Activated gamma-delta T cell (primary cell): ENCODE measurements at regions not wholly inside any gene's neighbourhood (a gene's known extent, or its start where the extent isn't known, plus 50 kb on each side); places are given as distances from the start of the nearest gene placed in this dataset.
"Not testable (repeated sequence)": the region's sequence is repeated elsewhere in the genome, so short reads cannot be mapped to it uniquely, and the experiment has no call there.

Source experiments
- DNase-seq: peaks from one replicate; lab custom pipeline; 2025; lab: John Stamatoyannopoulos, UW

GRCh38 chr21:19986396-19986795 lies 1011.8 kb upstream of the NCAM2 start:
- DNase-seq, result no peak

DNA sequence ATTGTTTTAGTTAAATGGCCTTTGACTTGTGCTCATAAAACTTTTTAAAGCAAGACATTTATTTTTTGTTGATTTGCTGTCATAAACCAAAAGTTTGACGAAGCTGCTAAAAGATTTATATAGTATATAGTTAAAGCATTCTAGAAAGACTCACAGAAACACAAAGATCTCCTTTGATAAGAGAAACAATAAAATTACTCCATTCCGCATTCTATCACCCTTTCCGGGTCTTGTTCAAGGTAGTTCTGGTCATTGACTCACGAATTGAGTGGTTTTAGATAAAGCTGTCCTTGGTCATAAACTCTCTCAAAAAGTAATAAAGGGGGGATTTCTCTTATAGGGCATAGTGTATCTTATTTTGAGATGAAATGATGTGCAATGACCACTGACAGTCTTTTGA lies 1010.5 kb upstream of the NCAM2 start:
- DNase-seq, result no peak

DNA sequence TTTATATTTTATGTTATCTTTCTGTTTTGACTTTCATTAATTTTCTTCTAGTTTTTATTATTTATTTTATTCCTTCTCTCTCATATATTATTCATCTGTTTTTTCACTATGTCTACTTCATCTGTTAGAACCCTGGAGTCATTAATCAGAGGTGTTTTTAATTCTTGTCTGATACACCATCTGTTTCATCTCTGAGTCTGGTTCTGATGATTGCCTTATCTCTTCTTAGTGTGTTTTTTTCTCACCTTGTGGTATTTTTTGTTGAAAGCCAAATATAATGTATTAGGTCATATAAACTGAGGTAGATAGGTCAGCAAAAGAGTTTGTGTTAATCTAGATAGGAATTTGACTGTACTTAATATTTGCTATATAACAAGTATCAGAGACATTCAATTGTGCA lies 1005.7 kb upstream of the NCAM2 start:
- no peak for DNase-seq

- no peak for DNase-seq
Observed at GRCh38 chr21:19993268-19993667, 1004.9 kb upstream of the NCAM2 start.

DNA sequence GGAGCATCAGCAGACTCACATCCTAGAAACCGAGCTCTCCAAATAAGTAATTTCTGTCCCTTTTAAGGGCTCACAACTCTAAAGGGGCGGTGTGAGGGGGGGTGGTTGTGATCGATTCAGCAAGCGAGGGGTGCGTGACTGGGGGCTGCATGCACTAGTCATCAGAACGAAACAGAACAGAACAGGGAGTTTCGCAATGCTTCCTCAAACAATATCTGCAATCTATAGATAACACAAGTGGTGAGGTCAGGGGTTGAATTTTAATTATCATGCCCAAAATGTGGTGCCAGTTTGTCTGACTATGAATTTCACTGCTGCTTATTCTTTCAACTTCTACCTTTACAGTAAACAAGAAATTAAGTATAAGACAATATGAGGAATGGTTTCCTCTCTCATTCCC lies 1003.0 kb upstream of the NCAM2 start:
- DNase-seq, result no peak

- no peak for DNase-seq
Observed at GRCh38 chr21:19998453-19998852, 999.8 kb upstream of the NCAM2 start.

DNA sequence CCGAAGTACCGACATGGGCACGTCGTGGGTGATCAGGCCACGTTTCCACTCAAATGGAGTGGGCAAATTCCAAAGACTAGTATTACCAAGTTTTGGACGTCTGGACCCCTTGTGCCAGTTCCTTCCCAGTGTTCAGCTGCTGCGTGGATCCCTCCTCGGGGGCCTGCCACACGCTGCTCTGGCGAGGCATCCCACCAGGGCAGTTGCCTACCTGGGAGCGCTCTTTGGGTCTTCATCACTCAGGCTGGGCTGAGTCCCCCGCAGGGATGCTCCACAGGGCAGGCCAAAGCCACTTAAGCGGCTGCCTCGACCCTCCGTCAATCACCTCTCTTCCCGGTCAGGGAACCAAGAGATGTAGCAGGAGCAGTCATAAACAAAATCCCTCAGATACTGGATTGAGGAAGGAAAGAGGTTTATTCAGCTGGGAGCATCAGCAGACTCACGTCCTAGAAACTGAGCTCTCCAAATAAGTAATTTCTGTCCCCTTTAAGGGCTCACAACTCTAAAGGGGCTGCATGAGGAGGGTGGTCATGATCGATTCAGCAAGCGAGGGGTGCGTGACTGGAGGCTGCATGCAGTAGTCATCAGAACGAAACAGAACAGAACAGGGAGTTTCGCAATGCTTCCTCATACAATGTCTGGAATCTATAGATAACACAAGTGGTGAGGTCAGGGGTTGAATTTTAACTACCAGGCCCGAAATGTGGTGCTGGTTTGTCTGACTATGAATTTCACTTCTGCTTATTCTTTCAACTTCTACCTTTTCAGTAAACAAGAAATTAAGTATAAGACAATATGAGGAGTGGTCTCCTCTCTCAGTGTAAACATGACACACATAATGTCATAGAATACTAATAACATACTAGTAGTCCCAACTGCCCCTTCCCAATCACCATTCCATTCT lies 998.6 kb upstream of the NCAM2 start:
- no peak for DNase-seq

GRCh38 chr21:20004367-20004766 lies 993.8 kb upstream of the NCAM2 start:
- DNase-seq, result no peak

GRCh38 chr21:20010691-20011200 lies 987.5 kb upstream of the NCAM2 start:
- DNase-seq, result no peak

- no peak for DNase-seq
Observed at GRCh38 chr21:20013851-20014250, 984.4 kb upstream of the NCAM2 start.

DNA sequence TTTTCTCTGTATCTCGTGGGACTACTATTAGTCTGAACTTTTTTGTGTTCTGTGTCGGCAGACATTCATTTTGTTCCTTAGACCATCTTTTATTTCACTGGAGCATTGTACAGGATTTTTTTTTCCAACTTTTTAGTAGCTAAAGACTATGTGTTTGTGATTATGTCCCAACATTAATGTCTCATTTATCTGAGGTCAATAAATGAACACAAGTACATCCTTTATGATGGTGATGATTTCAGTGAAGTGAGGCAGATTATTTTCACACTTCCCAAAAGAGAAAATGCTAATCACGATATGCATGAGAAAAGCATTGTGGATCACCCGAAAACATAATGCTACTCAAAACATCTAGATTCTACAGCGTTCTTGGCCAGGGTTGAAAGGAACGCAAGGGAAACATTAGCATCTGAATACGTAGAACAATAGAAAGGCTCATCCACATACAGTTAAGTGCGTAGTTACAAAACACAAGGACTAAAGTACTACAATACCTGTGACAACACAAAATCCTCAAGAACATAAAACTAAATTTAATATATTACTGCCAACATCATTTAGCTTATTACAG lies 981.7 kb upstream of the NCAM2 start:
- DNase-seq, result no peak

DNA sequence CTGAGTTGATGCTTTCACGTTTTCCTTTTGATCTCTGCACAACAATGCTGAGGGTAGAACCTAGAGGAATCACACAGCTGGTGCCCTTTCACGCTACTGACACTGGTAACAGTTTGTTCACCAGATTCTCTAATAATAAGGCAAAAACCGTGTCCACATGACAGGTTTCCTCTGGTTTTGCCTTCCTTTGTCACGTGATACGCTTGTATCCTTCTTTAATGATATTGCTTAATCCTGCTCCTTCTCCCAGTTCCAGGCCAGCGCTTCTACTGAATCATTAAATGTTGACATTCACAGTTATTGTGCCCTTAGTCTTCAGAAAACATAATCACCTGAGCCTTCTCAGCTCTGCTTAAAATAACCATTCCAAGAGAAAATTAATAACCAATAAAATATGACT lies 978.2 kb upstream of the NCAM2 start:
- DNase-seq, result no peak

DNA sequence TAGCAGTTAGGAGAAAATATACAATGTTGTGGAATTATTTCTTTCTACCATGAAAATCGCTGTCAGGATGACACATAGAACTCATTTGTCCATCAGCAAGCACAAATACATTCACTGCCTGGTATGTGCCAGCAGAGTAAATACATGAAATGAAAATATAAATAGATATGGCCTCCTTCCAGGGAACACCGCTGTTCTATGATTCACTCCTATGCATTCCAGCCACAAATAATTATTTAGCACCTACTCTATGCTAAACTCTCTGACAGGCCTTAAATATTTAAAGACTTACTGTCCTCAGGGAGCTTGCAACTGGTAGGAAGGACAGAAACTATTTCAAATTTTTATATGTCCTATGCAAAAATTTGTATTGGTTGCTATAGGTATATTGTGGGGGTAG lies 975.0 kb upstream of the NCAM2 start:
- DNase-seq, result no peak

DNA sequence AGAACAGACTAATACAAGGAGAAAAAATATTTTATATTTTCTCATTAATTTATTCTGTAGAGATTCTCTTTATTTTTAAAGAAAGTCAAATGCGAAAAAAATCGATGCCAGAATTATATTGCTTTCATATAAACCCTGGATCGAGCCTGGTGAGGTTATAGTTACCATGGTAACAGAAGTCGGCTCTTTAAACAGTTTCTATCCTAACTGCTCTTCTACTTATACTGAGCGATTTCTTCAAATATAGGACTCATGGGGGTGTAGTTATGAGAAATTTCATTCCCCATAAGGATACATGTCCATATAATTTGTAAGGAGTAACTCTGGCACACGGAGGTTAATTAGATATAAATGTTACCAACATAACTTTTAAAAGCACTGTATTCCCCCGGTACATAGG lies 973.5 kb upstream of the NCAM2 start:
- no peak for DNase-seq

GRCh38 chr21:20026543-20026942 lies 971.7 kb upstream of the NCAM2 start:
- DNase-seq, result no peak

DNA sequence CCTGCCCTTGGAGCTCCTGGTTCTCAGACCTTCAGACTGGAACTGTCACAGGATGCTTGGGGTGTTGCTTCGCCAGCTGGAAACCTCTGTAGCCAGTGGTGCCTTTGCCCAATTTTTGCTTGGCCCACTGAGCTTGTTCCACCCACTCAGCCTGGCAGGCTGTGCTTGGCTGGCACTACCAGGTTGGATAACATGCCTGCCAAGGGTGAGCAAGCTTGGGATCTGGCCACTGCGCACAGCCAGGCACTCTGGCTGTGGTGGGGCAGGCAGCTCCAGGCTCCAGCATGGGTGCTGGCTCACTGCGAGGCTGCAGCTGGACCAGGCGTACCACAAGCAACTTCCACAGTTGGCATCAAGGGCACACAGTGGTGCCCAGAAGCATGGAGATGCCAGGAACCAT lies 967.8 kb upstream of the NCAM2 start:
- no peak for DNase-seq

- DNase-seq, result no peak
Observed at GRCh38 chr21:20031807-20032206, 966.4 kb upstream of the NCAM2 start.

GRCh38 chr21:20040768-20041167 lies 957.4 kb upstream of the NCAM2 start:
- DNase-seq, result no peak

GRCh38 chr21:20045197-20045596 lies 953.0 kb upstream of the NCAM2 start:
- no peak for DNase-seq

DNA sequence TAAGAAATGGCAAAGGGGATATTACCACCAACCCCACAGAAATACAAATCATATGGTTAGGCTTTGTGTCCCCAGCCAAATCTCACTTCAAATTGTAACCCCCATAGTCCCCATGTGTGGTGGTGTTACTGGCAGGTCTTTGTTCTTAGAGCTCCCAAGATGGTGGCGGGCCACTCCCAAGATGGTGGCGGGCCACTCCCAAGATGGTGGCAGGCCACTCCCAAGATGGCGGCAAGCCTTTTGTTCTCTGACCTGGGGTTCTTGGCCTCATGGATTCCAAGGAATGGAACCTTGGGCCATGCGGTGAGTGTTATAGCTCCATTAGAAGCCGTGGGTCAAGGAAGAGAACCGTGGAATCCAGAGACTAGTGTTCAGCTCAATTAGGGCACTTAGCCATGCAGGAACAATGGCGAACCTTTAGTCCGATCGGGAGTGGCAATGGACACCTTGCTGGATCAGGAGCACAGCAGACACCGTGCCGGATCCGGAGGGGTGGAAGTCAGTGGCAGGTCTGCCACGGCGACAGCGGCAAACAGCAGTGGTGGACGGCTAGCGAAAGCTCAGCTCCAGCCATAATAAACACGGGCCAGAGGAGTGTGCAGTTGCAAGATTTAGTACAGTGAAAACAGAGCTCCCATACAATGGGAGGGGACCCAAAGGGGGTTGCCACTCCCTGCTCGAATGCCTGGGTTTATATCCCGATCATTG lies 949.9 kb upstream of the NCAM2 start:
- not testable (repeated sequence) for DNase-seq

DNA sequence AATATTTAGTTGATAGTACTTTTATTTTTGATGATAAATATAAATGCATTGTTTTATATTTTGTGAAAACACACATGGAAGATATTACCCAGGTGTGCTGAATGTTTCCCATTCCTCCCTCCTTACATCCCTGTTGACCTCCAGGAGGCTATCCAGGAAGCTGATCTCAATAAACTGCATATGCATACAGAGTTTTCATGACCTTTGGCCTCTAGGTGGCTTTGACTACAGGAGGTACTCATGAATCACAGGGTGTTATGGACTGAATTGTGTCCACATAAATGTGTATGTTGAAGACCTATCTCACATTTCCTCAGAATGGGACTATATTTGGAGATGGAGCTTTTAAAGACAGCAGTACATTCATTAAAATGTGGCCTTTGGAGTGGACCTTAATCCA lies 914.9 kb upstream of the NCAM2 start:
- no peak for DNase-seq

DNA sequence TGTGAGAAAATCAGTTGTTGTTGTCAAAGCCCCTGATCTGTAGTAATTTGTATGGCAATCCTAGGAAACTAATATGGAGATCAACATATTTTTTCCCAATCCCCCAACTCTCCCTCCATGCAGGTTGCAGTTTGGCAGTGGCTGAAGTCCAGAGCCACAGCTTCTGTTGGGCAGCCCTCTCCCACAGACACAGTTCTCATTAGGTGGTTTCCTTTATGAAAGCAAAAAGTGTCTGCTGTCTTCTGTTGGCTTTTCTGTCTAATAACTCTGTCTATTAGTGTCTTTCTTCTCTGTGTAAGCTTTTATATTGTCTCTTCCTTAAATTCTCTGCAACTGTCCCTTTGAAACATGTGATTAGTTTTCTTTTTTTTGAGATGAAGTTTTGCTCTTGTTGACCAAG lies 914.3 kb upstream of the NCAM2 start:
- no peak for DNase-seq

DNA sequence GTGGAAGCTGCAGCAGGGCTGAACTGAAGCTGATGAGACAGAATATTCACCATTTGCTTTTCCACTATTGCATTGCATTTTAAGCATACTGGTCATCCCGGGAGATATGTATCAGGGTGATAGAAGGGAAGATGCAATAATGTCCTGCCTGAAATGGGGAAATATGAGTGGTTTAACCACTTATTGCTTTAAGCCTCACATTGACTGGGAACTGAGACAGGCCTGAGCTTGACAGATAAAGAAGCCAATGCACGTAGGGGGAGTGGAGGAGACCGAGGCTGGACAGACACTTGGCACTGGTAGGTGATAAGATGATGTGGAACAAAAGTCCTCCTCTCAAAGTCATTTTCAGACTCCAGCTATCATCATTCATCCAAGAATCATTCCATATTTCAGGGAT lies 911.7 kb upstream of the NCAM2 start:
- DNase-seq, result no peak
